BE2C (cell line): ENCODE measurements at regions not wholly inside any gene's neighbourhood (a gene's known extent, or its start where the extent isn't known, plus 50 kb on each side); places are given as distances from the start of the nearest gene placed in this dataset.

Experiments used
- DNase-seq: peaks from one replicate; pipeline ENCODE4 v3.0.0-alpha.2; 2020
- H3K27me3 ChIP-seq: fragments of 250-450 bp; sonication (Bioruptor Pico); 2 replicates; pipeline ENCODE4 v1.5.1; 2020; ENCODE audit warnings: mild to moderate bottlenecking
- H3K36me3 ChIP-seq: fragments of 250-450 bp; sonication (Bioruptor Pico); 2 replicates; pipeline ENCODE4 v1.5.1; 2020; ENCODE audit warnings: mild to moderate bottlenecking
- H3K4me1 ChIP-seq: fragments of 250-450 bp; sonication (Bioruptor Pico); 2 replicates; pipeline ENCODE4 v1.5.1; 2020
- H3K4me3 ChIP-seq: 2 replicates; pipeline ENCODE4 v1.5.1; 2011; ENCODE audit warnings: low read depth, low read length
- H3K9me3 ChIP-seq: fragments of 250-450 bp; sonication (Bioruptor Pico); 2 replicates; pipeline ENCODE4 v1.5.1; 2020
- CTCF ChIP-seq: IDR thresholded peaks from 2 replicates; pipeline ENCODE4 v1.5.1; 2012; ENCODE audit warnings: mild to moderate bottlenecking, low read depth, low read length

- no peak for DNase-seq
- Histone ChIP-seq H3K27me3 (no peaks in the 10 kb centered on the region), H3K36me3 (no peaks in the 10 kb centered on the region), H3K4me3 (no peak overlapping the region), H3K4me1 (no peaks in the 10 kb centered on the region), H3K9me3 (no peaks in the 10 kb centered on the region)
- no peak for TF ChIP-seq CTCF
Measured at GRCh38 chr17:45677770-45678169, 106.3 kb upstream of the CRHR1 start.

- Histone ChIP-seq H3K4me3 (no peak overlapping the region), H3K4me1 (no peaks in the 10 kb centered on the region), H3K27me3 (no peaks in the 10 kb centered on the region), H3K9me3 (no peaks in the 10 kb centered on the region), H3K36me3 (no peaks in the 10 kb centered on the region)
- no peak for DNase-seq
- TF ChIP-seq CTCF: no peak
Measured at GRCh38 chr17:45679426-45679825, 104.7 kb upstream of the CRHR1 start.

- H3K4me3 ChIP-seq: no peak overlapping the region
- TF ChIP-seq CTCF: no peak
- no peaks in the 10 kb centered on the region for H3K27me3 ChIP-seq
- no peaks in the 10 kb centered on the region for H3K4me1 ChIP-seq
- no peaks in the 10 kb centered on the region for H3K36me3 ChIP-seq
- H3K9me3 ChIP-seq: no peaks in the 10 kb centered on the region
- no peak for DNase-seq
Measured at GRCh38 chr17:45680360-45680759, 103.8 kb upstream of the CRHR1 start.

GRCh38 chr17:45681706-45682105 is 102.4 kb upstream of the CRHR1 start:
- Histone ChIP-seq H3K36me3 (no peaks in the 10 kb centered on the region), H3K4me3 (no peak overlapping the region), H3K27me3 (no peaks in the 10 kb centered on the region), H3K9me3 (no peaks in the 10 kb centered on the region), H3K4me1 (no peaks in the 10 kb centered on the region)
- no peak for DNase-seq
- TF ChIP-seq CTCF: no peak

- no peaks in the 10 kb centered on the region for H3K4me1 ChIP-seq
- no peak for DNase-seq
- no peaks in the 10 kb centered on the region for H3K36me3 ChIP-seq
- no peak overlapping the region for H3K4me3 ChIP-seq
- no peak for TF ChIP-seq CTCF
- H3K27me3 ChIP-seq: no peaks in the 10 kb centered on the region
- H3K9me3 ChIP-seq: no peaks in the 10 kb centered on the region
Measured at GRCh38 chr17:45686250-45686649, 97.9 kb upstream of the CRHR1 start.

GRCh38 chr17:45687594-45687993 is 96.5 kb upstream of the CRHR1 start:
- Histone ChIP-seq H3K4me3 (no peak overlapping the region), H3K36me3 (no peaks in the 10 kb centered on the region), H3K27me3 (no peaks in the 10 kb centered on the region), H3K4me1 (no peaks in the 10 kb centered on the region), H3K9me3 (no peaks in the 10 kb centered on the region)
- TF ChIP-seq CTCF: no peak
- DNase-seq: no peak
